GM23338 (cell line): ENCODE measurements at regions not wholly inside any gene's neighbourhood (a gene's known extent, or its start where the extent isn't known, plus 50 kb on each side); places are given as distances from the start of the nearest gene placed in this dataset.

Experiments
- ATAC-seq: fragments of 200-7000 bp; cut with Tn5 transposase; 3 replicates; pipeline ENCODE4 v1.9.1; 2020
- DNase-seq: peaks from one replicate; pipeline ENCODE4 v3.0.0-alpha.2; 2015; ENCODE audit warnings: low spot score
- H2AFZ ChIP-seq: fragments of 200-600 bp; sonication (generic); 2 replicates; pipeline ENCODE4 v1.8.0; 2016; ENCODE audit warnings: antibody characterized with exemption, mild to moderate bottlenecking, moderate library complexity
- H3F3A ChIP-seq: fragments of 200-600 bp; sonication (generic); replicated peaks from 2 replicates; pipeline ENCODE4 v1.8.0; 2017; ENCODE audit warnings: antibody characterized with exemption, mixed run types, low read depth
- H3K27ac ChIP-seq: fragments of 200-600 bp; sonication (generic); 2 replicates; pipeline ENCODE4 v1.6.1; 2016; ENCODE audit warnings: low read depth
- H3K27me3 ChIP-seq: fragments of 200-600 bp; sonication (generic); 2 replicates; pipeline ENCODE4 v1.8.0; 2016; ENCODE audit warnings: mild to moderate bottlenecking, mixed run types, moderate library complexity; ENCODE audit not compliant: insufficient read depth
- H3K36me3 ChIP-seq: fragments of 200-600 bp; sonication (generic); 2 replicates; pipeline ENCODE4 v1.8.0; 2016; ENCODE audit warnings: mild to moderate bottlenecking; ENCODE audit not compliant: insufficient read depth
- H3K4me1 ChIP-seq: fragments of 200-600 bp; sonication (generic); 2 replicates; pipeline ENCODE4 v1.8.0; 2016; ENCODE audit warnings: mild to moderate bottlenecking, moderate library complexity; ENCODE audit not compliant: insufficient read depth
- H3K4me2 ChIP-seq: fragments of 200-600 bp; sonication (generic); 2 replicates; pipeline ENCODE4 v1.7.1; 2017; ENCODE audit warnings: mixed run types
- H3K4me3 ChIP-seq: fragments of 200-600 bp; sonication (generic); 2 replicates; pipeline ENCODE4 v1.6.1; 2016; ENCODE audit warnings: mixed run types
- H3K79me2 ChIP-seq: fragments of 200-600 bp; sonication (generic); replicated peaks from 2 replicates; pipeline ENCODE4 v1.8.0; 2017; ENCODE audit warnings: mild to moderate bottlenecking; ENCODE audit not compliant: insufficient read depth
- H3K9me2 ChIP-seq: fragments of 200-600 bp; sonication (generic); 2 replicates; pipeline ENCODE4 v1.8.0; 2017; ENCODE audit not compliant: insufficient read depth
- H4K20me1 ChIP-seq: fragments of 200-600 bp; sonication (generic); replicated peaks from 2 replicates; pipeline ENCODE4 v1.8.0; 2017; ENCODE audit warnings: mild to moderate bottlenecking; ENCODE audit not compliant: insufficient read depth
- H3K27ac Mint-ChIP-seq: 2 replicates; pipeline ENCODE4 v1.8.0; 2020; ENCODE audit warnings: inconsistent platforms, mild to moderate bottlenecking, moderate library complexity, mixed read lengths
- H3K27me3 Mint-ChIP-seq: 3 replicates; pipeline ENCODE4 v1.8.0; 2022; ENCODE audit warnings: low read depth, mild to moderate bottlenecking, moderate library complexity, mixed read lengths, inconsistent platforms; ENCODE audit not compliant: insufficient read depth, poor library complexity
- H3K36me3 Mint-ChIP-seq: 3 replicates; pipeline ENCODE4 v1.8.0; 2021; ENCODE audit warnings: low read depth, mild to moderate bottlenecking, inconsistent platforms, moderate library complexity, mixed read lengths
- H3K4me1 Mint-ChIP-seq: 3 replicates; pipeline ENCODE4 v1.8.0; 2020; ENCODE audit warnings: mild to moderate bottlenecking, inconsistent platforms, mixed read lengths
- H3K4me3 Mint-ChIP-seq: 3 replicates; pipeline ENCODE4 v1.8.0; 2021; ENCODE audit warnings: moderate library complexity, mild to moderate bottlenecking, inconsistent platforms, mixed read lengths
- H3K9me3 Mint-ChIP-seq: 3 replicates; pipeline ENCODE4 v1.8.0; 2020; ENCODE audit warnings: moderate library complexity, mild to moderate bottlenecking, inconsistent platforms, mixed read lengths
- CREB1 ChIP-seq: fragments of 250-450 bp; sonication (Bioruptor Pico); IDR thresholded peaks from 2 replicates; pipeline ENCODE4 v1.5.0; 2020; ENCODE audit warnings: low read depth, mild to moderate bottlenecking, moderate library complexity
- ETS1 ChIP-seq: IDR thresholded peaks from 2 replicates; pipeline ENCODE4 v1.6.1; 2016; ENCODE audit warnings: antibody characterized with exemption
- EZH2 ChIP-seq: fragments of 200-600 bp; sonication (generic); IDR thresholded peaks from one replicate; pipeline ENCODE4 v1.8.0; 2017; ENCODE audit warnings: antibody characterized with exemption, mild to moderate bottlenecking, low read depth; ENCODE audit not compliant: unreplicated experiment
- EZH2phosphoT487 ChIP-seq: fragments of 200-600 bp; sonication (generic); IDR thresholded peaks from one replicate; pipeline ENCODE4 v1.8.1; 2018; ENCODE audit warnings: antibody characterized with exemption; ENCODE audit not compliant: unreplicated experiment
- JUNB ChIP-seq: IDR thresholded peaks from one replicate; pipeline ENCODE4 v1.6.1; 2016; ENCODE audit warnings: antibody characterized with exemption; ENCODE audit not compliant: unreplicated experiment
- NANOG ChIP-seq: IDR thresholded peaks from 2 replicates; pipeline ENCODE4 v1.6.1; 2016; ENCODE audit warnings: antibody characterized with exemption, borderline replicate concordance
- POLR2AphosphoS5 ChIP-seq: IDR thresholded peaks from 2 replicates; pipeline ENCODE4 v1.6.1; 2016; ENCODE audit warnings: antibody characterized with exemption, low read depth
- REST ChIP-seq: IDR thresholded peaks from one replicate; pipeline ENCODE4 v1.6.1; 2018; ENCODE audit warnings: antibody characterized with exemption; ENCODE audit not compliant: unreplicated experiment
- STAT1 ChIP-seq: IDR thresholded peaks from one replicate; pipeline ENCODE4 v1.6.1; 2016; ENCODE audit warnings: antibody characterized with exemption; ENCODE audit not compliant: unreplicated experiment
- ZNF114 ChIP-seq: fragments of 250-450 bp; sonication (Bioruptor Pico); IDR thresholded peaks from 2 replicates; pipeline ENCODE4 v1.5.0; 2020; ENCODE audit warnings: mild to moderate bottlenecking, moderate library complexity
- ZNF331 ChIP-seq: fragments of 250-450 bp; sonication (Bioruptor Pico); IDR thresholded peaks from 2 replicates; pipeline ENCODE4 v1.5.0; 2020; ENCODE audit warnings: low read depth, mild to moderate bottlenecking, moderate library complexity
- ZNF462 ChIP-seq: fragments of 250-450 bp; sonication (Bioruptor Pico); IDR thresholded peaks from 2 replicates; pipeline ENCODE4 v1.5.0; 2020; ENCODE audit warnings: mild to moderate bottlenecking, moderate library complexity
- TF ChIP-seq, protein P1 (sequence below), 2 experiments: fragments of 200-600 bp in 1 of 2; sonication (generic) in 1 of 2; conservative IDR thresholded peaks; 2 replicates each; pipeline versions ENCODE4 v1.5.1 to v1.6.1; 2016 to 2017; ENCODE audit warnings: antibody characterized with exemption in 2 of 2, low read depth in 2 of 2, mild to moderate bottlenecking in 2 of 2, moderate library complexity in 1 of 2

- Histone ChIP-seq H3K36me3 (no peaks in the 10 kb centered on the region), H3K27me3 (no peaks in the 10 kb centered on the region), H3F3A (no peaks in the 10 kb centered on the region), H3K79me2 (no peaks in the 10 kb centered on the region), H3K4me3 (no peak overlapping the region), H3K4me2 (no peak overlapping the region), H3K9me2 (no peaks in the 10 kb centered on the region), H4K20me1 (no peaks in the 10 kb centered on the region), H3K4me1 (peaks cover under 1% of the 10 kb centered on the region), H2AFZ (no peak overlapping the region), H3K27ac (no peak overlapping the region)
- Mint-ChIP-seq H3K4me1 (peaks cover 10% of the 10 kb centered on the region; the same call in 2 of the 3 replicates), H3K27ac (no peak overlapping the region), H3K27me3 (peaks cover 3% of the 10 kb centered on the region), H3K36me3 (peaks cover 1% of the 10 kb centered on the region; the same call in 1 of the 3 replicates), H3K4me3 (no peak overlapping the region), H3K9me3 (no peaks in the 10 kb centered on the region)
- DNase-seq (no peak), ATAC-seq (no peak)
- no peak for TF ChIP-seq ZNF114 (CRISPR knock-in tag)
- TF ChIP-seq, protein P1, sequence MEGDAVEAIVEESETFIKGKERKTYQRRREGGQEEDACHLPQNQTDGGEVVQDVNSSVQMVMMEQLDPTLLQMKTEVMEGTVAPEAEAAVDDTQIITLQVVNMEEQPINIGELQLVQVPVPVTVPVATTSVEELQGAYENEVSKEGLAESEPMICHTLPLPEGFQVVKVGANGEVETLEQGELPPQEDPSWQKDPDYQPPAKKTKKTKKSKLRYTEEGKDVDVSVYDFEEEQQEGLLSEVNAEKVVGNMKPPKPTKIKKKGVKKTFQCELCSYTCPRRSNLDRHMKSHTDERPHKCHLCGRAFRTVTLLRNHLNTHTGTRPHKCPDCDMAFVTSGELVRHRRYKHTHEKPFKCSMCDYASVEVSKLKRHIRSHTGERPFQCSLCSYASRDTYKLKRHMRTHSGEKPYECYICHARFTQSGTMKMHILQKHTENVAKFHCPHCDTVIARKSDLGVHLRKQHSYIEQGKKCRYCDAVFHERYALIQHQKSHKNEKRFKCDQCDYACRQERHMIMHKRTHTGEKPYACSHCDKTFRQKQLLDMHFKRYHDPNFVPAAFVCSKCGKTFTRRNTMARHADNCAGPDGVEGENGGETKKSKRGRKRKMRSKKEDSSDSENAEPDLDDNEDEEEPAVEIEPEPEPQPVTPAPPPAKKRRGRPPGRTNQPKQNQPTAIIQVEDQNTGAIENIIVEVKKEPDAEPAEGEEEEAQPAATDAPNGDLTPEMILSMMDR (conservative IDR thresholded peaks at IDR 0.05; ENCODE audit: low read depth in 2 of 2): no peak
- no peak for TF ChIP-seq ZNF331 (CRISPR knock-in tag)
- TF ChIP-seq STAT1: no peak
- no peak for TF ChIP-seq ZNF462 (CRISPR knock-in tag)
- no peak for TF ChIP-seq EZH2
- no peak for TF ChIP-seq CREB1 (CRISPR knock-in tag)
- TF ChIP-seq POLR2AphosphoS5: no peak
- TF ChIP-seq EZH2phosphoT487: no peak
- TF ChIP-seq ETS1: no peak
- no peak for TF ChIP-seq NANOG
- no peak for TF ChIP-seq JUNB
- TF ChIP-seq REST: no peak
Measured at GRCh38 chr1:87718241-87718950, 389.7 kb downstream of the LMO4 start.
